ENCODE measurements at regions not wholly inside any gene's neighbourhood (a gene's known extent, or its start where the extent isn't known, plus 50 kb on each side); places are given as distances from the start of the nearest gene placed in this dataset.
A peak's percentile ranks its signal among the peaks of the same experiment; 100 is the strongest.

DNA sequence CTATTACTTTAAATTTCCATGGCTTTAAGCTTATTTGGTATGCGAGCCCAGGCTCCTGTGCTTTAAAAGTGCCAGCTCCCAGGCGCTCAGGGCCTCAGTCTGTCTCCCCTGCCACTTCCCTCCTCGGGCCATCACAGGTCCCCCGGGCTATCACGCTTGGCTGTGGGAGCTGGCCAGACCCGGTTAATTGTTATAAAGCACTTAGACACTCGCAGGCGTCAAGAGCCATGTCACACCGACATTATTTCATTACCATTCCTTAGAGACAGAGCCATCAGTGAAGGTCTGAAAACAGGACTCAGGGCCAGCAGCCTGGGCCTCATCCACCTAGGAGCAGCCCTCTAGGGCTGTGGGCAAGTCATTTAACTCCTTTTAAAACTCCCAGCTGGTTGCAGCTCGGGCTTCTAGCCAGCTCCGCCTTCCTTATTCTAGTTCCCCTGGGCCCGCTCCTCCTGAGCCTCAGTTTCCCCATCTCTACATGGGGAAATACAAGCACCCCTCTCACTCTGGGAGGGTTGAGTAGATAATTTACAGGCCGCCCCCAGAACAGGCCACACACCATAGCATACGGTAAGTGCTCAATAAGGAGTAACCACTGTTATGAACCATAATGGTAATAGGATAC is 99.0 kb downstream of the HMX1 start:
- no peaks in the 10 kb centered on the region for H3K79me2 ChIP-seq (ENCODE audit: insufficient read depth, low read length)
- no peak overlapping the region for H3K27ac ChIP-seq (ENCODE audit: low read depth in 1 of 2, low read length in 2 of 2)
- no peak overlapping the region for H3K4me3 Mint-ChIP-seq
- no peak overlapping the region for H2AFZ ChIP-seq (ENCODE audit: insufficient read depth, low read depth, low read length, poor library complexity, severe bottlenecking)
- DNase-seq, result no peak
- peaks cover 0 to 3% (median 0%) of the 10 kb centered on the region in 7 donors for H3K9me3 Mint-ChIP-seq
- peaks cover 0 to 4% (median 2%) of the 10 kb centered on the region in 3 donors for H3K27me3 Mint-ChIP-seq (ENCODE audit: low read depth in 3 of 3)
- H3K4me2 ChIP-seq (replicated peaks; ENCODE audit: extremely low read depth, low read length, poor library complexity, severe bottlenecking), result no peak overlapping the region
- no peak overlapping the region for H3K4me3 ChIP-seq (replicated peaks in 1 of 3; ENCODE audit: low read depth in 2 of 3, low read length in 3 of 3)
- no peaks in the 10 kb centered on the region for H3K36me3 Mint-ChIP-seq
- no peaks in the 10 kb centered on the region for H3K9me3 ChIP-seq (replicated peaks in 1 of 2; ENCODE audit: control insufficient read depth in 1 of 2, insufficient read depth in 1 of 2, low read length in 2 of 2)
- 92% methylated on average over 9 of the region's 14 CpGs for WGBS (ENCODE audit: insufficient coverage)
- H4K20me1 ChIP-seq (ENCODE audit: insufficient read depth, low read length), result no peaks in the 10 kb centered on the region
- intact Hi-C loops (cut with micrococcal nuclease), result no loop called here
- no peaks in the 10 kb centered on the region for H3K4me1 ChIP-seq (ENCODE audit: control insufficient read depth in 1 of 2, insufficient read depth in 2 of 2, low read length in 2 of 2)
- TF ChIP-seq, protein P1, sequence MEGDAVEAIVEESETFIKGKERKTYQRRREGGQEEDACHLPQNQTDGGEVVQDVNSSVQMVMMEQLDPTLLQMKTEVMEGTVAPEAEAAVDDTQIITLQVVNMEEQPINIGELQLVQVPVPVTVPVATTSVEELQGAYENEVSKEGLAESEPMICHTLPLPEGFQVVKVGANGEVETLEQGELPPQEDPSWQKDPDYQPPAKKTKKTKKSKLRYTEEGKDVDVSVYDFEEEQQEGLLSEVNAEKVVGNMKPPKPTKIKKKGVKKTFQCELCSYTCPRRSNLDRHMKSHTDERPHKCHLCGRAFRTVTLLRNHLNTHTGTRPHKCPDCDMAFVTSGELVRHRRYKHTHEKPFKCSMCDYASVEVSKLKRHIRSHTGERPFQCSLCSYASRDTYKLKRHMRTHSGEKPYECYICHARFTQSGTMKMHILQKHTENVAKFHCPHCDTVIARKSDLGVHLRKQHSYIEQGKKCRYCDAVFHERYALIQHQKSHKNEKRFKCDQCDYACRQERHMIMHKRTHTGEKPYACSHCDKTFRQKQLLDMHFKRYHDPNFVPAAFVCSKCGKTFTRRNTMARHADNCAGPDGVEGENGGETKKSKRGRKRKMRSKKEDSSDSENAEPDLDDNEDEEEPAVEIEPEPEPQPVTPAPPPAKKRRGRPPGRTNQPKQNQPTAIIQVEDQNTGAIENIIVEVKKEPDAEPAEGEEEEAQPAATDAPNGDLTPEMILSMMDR (IDR thresholded peaks at IDR 0.05), result no peak
- no peaks in the 10 kb centered on the region for H3K27me3 ChIP-seq (ENCODE audit: control insufficient read depth in 2 of 2, insufficient read depth in 2 of 2, low read length in 2 of 2)
- H3K27ac Mint-ChIP-seq, result peak overlapping the region in 1 of 7 donors; percentile 32
- no peaks in the 10 kb centered on the region for H3K36me3 ChIP-seq (replicated peaks in 1 of 2; ENCODE audit: control insufficient read depth in 1 of 2, insufficient read depth in 2 of 2, low read length in 2 of 2)
- H3K9ac ChIP-seq (ENCODE audit: insufficient read depth, low read length, poor library complexity, severe bottlenecking), result no peak overlapping the region
- H3K4me1 Mint-ChIP-seq, result no peaks in the 10 kb centered on the region

DNA sequence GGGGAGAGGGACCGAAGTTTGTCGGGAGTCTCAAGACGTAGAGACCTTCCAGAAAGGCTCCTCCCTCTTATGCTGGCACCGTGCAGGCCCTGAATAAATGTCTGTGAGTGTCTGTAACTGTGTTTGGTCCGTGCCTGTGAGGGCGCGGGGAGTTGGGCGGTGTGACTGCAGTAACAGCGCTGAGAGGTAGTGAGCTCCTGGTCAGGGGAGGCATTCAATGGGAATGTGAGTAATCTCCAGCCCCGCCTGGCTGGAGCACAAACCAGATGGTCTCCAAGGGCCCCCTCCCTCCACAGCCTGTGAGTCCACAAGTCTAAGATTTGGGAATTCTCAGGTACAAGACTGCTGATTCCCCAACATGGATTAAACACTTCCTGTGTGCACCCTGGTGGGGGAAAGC is 100.0 kb downstream of the HMX1 start:
- WGBS (ENCODE audit: insufficient coverage), result 96% methylated on average over 4 of the region's 10 CpGs
- no peaks in the 10 kb centered on the region for H3K9me3 Mint-ChIP-seq
- Histone ChIP-seq H3K4me2 (replicated peaks; ENCODE audit: extremely low read depth, low read length, poor library complexity, severe bottlenecking) (no peak overlapping the region), H3K4me3 (replicated peaks in 1 of 3; ENCODE audit: low read depth in 2 of 3, low read length in 3 of 3) (no peak overlapping the region), H3K9ac (ENCODE audit: insufficient read depth, low read length, poor library complexity, severe bottlenecking) (no peak overlapping the region), H4K20me1 (ENCODE audit: insufficient read depth, low read length) (no peaks in the 10 kb centered on the region), H3K4me1 (ENCODE audit: control insufficient read depth in 1 of 2, insufficient read depth in 2 of 2, low read length in 2 of 2) (no peaks in the 10 kb centered on the region), H2AFZ (ENCODE audit: insufficient read depth, low read depth, low read length, poor library complexity, severe bottlenecking) (no peak overlapping the region), H3K27ac (ENCODE audit: low read depth in 1 of 2, low read length in 2 of 2) (no peak overlapping the region), H3K9me3 (replicated peaks in 1 of 2; ENCODE audit: control insufficient read depth in 1 of 2, insufficient read depth in 1 of 2, low read length in 2 of 2) (no peaks in the 10 kb centered on the region), H3K36me3 (replicated peaks in 1 of 2; ENCODE audit: control insufficient read depth in 1 of 2, insufficient read depth in 2 of 2, low read length in 2 of 2) (no peaks in the 10 kb centered on the region), H3K27me3 (ENCODE audit: control insufficient read depth in 2 of 2, insufficient read depth in 2 of 2, low read length in 2 of 2) (no peaks in the 10 kb centered on the region), H3K79me2 (ENCODE audit: insufficient read depth, low read length) (no peaks in the 10 kb centered on the region)
- peaks cover 0 to 3% (median 2%) of the 10 kb centered on the region in 3 donors for H3K27me3 Mint-ChIP-seq (ENCODE audit: low read depth in 3 of 3)
- TF ChIP-seq, protein P1 (IDR thresholded peaks at IDR 0.05), result no peak
- no peak overlapping the region for H3K27ac Mint-ChIP-seq
- no peaks in the 10 kb centered on the region for H3K36me3 Mint-ChIP-seq
- no peak for DNase-seq
- H3K4me1 Mint-ChIP-seq, result no peaks in the 10 kb centered on the region
- intact Hi-C loops (cut with micrococcal nuclease), result no loop called here
- no peak overlapping the region for H3K4me3 Mint-ChIP-seq
